ENCODE measurements at regions not wholly inside any gene's neighbourhood (a gene's known extent, or its start where the extent isn't known, plus 50 kb on each side); places are given as distances from the start of the nearest gene placed in this dataset.

DNA sequence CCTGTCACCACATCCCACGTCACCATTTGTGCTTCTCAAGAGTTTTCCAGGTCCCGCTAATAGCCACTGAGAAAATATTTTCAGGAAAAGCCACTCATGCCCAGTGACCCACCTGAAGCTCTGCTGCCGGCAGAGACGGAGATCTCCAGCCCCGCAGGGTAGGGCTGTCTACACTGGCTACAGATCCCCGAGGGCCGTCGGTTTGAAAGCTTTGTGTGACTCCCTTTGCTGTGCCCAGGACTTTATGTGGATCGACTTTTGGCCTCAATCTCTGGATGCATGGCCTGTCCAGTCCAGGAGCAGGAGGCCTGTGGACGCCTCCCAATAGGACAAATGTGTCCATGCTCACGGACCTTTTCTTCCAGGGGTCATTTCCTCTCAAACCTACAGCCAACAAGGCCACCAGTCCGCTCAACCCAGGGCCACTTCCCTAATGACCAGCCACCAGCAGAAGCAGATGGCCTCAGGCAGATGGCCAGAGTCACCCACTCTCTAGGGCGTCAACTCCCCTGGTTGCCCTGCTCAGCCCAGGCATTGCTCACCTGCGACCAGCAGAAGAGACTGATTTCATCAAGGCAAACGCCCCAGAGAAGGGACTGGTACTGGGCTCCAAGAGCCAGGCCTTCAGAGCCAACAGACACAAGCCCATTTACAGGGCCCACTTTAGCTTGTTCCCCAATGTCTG lies 76.4 kb downstream of the OAT start:
- DNase-seq (ENCODE audit: low read depth, low spot score) = no peak
- H3K4me3 ChIP-seq (ENCODE audit: low read depth, low read length) = no peak overlapping the region
- POLR2A ChIA-PET = interaction anchor here (0.6 kb wide), 1 partner anchor 343 kb away, joined by 3 read pairs; no protein-coding TSS in a partner anchor
- CTCF ChIA-PET = no interaction called here
- no peak for TF ChIP-seq CTCF (IDR thresholded peaks at IDR 0.05; ENCODE audit: insufficient read depth, low read length, missing control alignments)

DNA sequence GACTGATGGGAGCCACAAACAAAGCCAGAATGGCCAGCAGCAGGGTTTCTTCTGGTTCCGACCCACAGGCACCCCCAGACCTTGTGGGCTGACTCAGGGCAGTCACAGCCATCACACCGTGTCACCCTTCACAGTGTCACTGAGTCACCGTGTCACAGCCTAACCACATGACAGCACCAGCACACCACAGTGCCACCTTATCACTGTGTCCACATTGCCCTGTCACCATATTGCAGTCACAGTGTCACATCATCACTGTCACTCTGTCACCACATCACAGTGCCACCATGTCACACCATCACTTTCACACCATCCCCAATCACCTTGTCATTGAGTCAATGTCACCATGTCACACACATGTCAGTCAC lies 77.0 kb downstream of the OAT start:
- ChIA-PET POLR2A (no interaction called here), CTCF (no interaction called here)
- no peak overlapping the region for H3K4me3 ChIP-seq (ENCODE audit: low read depth, low read length)
- no peak for DNase-seq (ENCODE audit: low read depth, low spot score)
- TF ChIP-seq CTCF (IDR thresholded peaks at IDR 0.05; ENCODE audit: insufficient read depth, low read length, missing control alignments) = no peak

GRCh38 chr10:124340033-124340760 lies 78.5 kb downstream of the OAT start:
- CTCF ChIA-PET = interaction anchor here (1.7 kb wide), 1 partner anchor 49 kb away, joined by 7 read pairs; no protein-coding TSS in a partner anchor
- no peak for TF ChIP-seq CTCF (IDR thresholded peaks at IDR 0.05; ENCODE audit: insufficient read depth, low read length, missing control alignments)
- H3K4me3 ChIP-seq (ENCODE audit: low read depth, low read length) = no peak overlapping the region
- POLR2A ChIA-PET = no interaction called here
- DNase-seq (ENCODE audit: low read depth, low spot score) = peak; percentile 93

GRCh38 chr10:124339119-124340032 lies 79.3 kb downstream of the OAT start:
- TF ChIP-seq CTCF (IDR thresholded peaks at IDR 0.05; ENCODE audit: insufficient read depth, low read length, missing control alignments) = no peak
- DNase-seq (ENCODE audit: low read depth, low spot score) = no peak
- POLR2A ChIA-PET = no interaction called here
- CTCF ChIA-PET = interaction anchor here (1.7 kb wide), 1 partner anchor 50 kb away, joined by 7 read pairs; no protein-coding TSS in a partner anchor
- H3K4me3 ChIP-seq (ENCODE audit: low read depth, low read length) = no peak overlapping the region

- TF ChIP-seq CTCF (IDR thresholded peaks at IDR 0.05; ENCODE audit: insufficient read depth, low read length, missing control alignments) = no peak
- ChIA-PET CTCF (no interaction called here), POLR2A (no interaction called here)
- no peak overlapping the region for H3K4me3 ChIP-seq (ENCODE audit: low read depth, low read length)
- no peak for DNase-seq (ENCODE audit: low read depth, low spot score)
Measured at GRCh38 chr10:124338276-124338925, 80.3 kb downstream of the OAT start.

Data from AG04449 (cell line).